Activated naive CD4-positive, alpha-beta T cell treated with anti-CD3 and anti-CD28 coated beads, Interleukin-2, amount 10 ng/mL, durations not matched to agents 7 days and 5 days (primary cell): ENCODE measurements at regions not wholly inside any gene's neighbourhood (a gene's known extent, or its start where the extent isn't known, plus 50 kb on each side); places are given as distances from the start of the nearest gene placed in this dataset.
"Not testable (repeated sequence)": the region's sequence is repeated elsewhere in the genome, so short reads cannot be mapped to it uniquely, and the experiment has no call there.

Experiments
- CTCF ChIA-PET: fragments of 350-600 bp; sonication (Branson Sonifier 250); formaldehyde crosslinking; loops from one replicate; lab custom pipeline; 2021; ENCODE audit warnings: antibody characterized with exemption; lab: Charles Lee
- DNase-seq: peaks from one replicate; pipeline ENCODE4 v3.0.0-alpha.2; 2020
- H3K27ac Mint-ChIP-seq: one replicate; pipeline ENCODE4 v1.8.0; 2021; ENCODE audit warnings: mild to moderate bottlenecking, moderate library complexity, mixed read lengths
- H3K27me3 Mint-ChIP-seq: one replicate; pipeline ENCODE4 v1.8.0; 2021; ENCODE audit warnings: mild to moderate bottlenecking, mixed read lengths
- H3K36me3 Mint-ChIP-seq: one replicate; pipeline ENCODE4 v1.8.0; 2021; ENCODE audit warnings: mixed read lengths
- H3K4me1 Mint-ChIP-seq: one replicate; pipeline ENCODE4 v1.8.0; 2021; ENCODE audit warnings: mixed read lengths
- H3K4me3 Mint-ChIP-seq: one replicate; pipeline ENCODE4 v1.8.0; 2021; ENCODE audit warnings: mild to moderate bottlenecking, moderate library complexity, mixed read lengths
- H3K9me3 Mint-ChIP-seq: one replicate; pipeline ENCODE4 v1.8.0; 2021; ENCODE audit warnings: mixed read lengths

GRCh38 chr3:192968901-192969300, 51.2 kb upstream of the MB21D2 start:
- H3K36me3 Mint-ChIP-seq, H3K4me3 Mint-ChIP-seq, H3K4me1 Mint-ChIP-seq, H3K27me3 Mint-ChIP-seq, H3K9me3 Mint-ChIP-seq, CTCF ChIA-PET, H3K27ac Mint-ChIP-seq, DNase-seq: not testable (repeated sequence)

GRCh38 chr3:192980632-192981031, 63.0 kb upstream of the MB21D2 start:
- CTCF ChIA-PET = no interaction called here
- H3K27me3 Mint-ChIP-seq = peaks cover 4% of the 10 kb centered on the region
- no peak overlapping the region for H3K4me3 Mint-ChIP-seq

DNA sequence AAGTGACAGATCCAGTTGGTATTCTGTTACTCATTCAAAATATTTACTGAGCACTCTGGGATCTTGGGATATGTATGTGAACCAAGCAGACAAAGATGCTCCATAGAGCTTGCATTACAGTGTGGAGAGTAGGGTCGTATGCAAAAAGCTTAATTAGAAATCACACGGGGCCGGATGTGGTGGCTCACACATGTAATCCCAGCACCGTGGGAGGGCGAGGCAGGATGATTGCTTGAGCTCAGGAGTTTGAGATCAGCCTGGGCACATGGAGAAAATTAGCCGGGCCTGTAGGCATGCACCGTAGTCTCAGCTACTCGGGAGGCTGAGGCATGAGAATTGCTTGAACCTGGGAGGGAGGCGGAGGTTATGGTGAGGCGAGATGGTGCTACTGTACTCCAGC, 68.7 kb upstream of the MB21D2 start:
- H3K27ac Mint-ChIP-seq = no peak overlapping the region
- no peak overlapping the region for H3K4me3 Mint-ChIP-seq
- H3K36me3 Mint-ChIP-seq = no peaks in the 10 kb centered on the region
- peaks cover 4% of the 10 kb centered on the region for H3K27me3 Mint-ChIP-seq
- DNase-seq = no peak
- no peaks in the 10 kb centered on the region for H3K4me1 Mint-ChIP-seq
- no peaks in the 10 kb centered on the region for H3K9me3 Mint-ChIP-seq
- CTCF ChIA-PET = interaction anchor here (0.6 to 0.7 kb wide), 2 partner anchors 781 to 1173 kb away, joined by 3 read pairs; no protein-coding TSS in a partner anchor

More at GRCh38 chr3:192980632-192981031, 63.0 kb upstream of the MB21D2 start:
- no peaks in the 10 kb centered on the region for H3K36me3 Mint-ChIP-seq
- no peaks in the 10 kb centered on the region for H3K9me3 Mint-ChIP-seq
- no peak overlapping the region for H3K27ac Mint-ChIP-seq
- no peaks in the 10 kb centered on the region for H3K4me1 Mint-ChIP-seq
- DNase-seq = no peak

DNA sequence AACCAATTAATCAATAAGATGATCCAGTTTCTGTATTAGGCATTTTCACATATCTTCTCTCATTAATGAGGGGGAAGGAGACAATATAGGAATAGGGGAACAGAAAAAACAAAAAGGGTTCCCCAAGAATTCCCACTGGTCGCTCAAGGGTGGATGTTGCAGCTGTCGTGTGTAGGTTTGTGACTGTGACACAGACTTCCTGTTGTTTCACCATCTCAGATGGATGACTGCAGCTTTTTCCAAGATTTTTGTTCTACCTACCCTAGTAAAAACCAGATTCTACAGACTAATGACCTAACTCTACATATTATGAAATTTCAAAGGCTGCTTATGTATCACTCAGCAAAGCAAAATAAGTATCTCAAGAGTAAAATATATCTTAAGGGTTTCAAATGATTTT, 73.7 kb upstream of the MB21D2 start:
- no peak for DNase-seq
- Mint-ChIP-seq H3K27ac (no peak overlapping the region), H3K9me3 (no peaks in the 10 kb centered on the region), H3K36me3 (no peaks in the 10 kb centered on the region), H3K4me1 (peaks cover 5% of the 10 kb centered on the region), H3K27me3 (peaks cover 3% of the 10 kb centered on the region), H3K4me3 (no peak overlapping the region)
- CTCF ChIA-PET = no interaction called here

GRCh38 chr3:192992361-192992760, 74.7 kb upstream of the MB21D2 start:
- Mint-ChIP-seq H3K27me3 (no peaks in the 10 kb centered on the region), H3K27ac (no peak overlapping the region), H3K9me3 (no peaks in the 10 kb centered on the region), H3K36me3 (no peaks in the 10 kb centered on the region), H3K4me1 (peaks cover 5% of the 10 kb centered on the region), H3K4me3 (no peak overlapping the region)
- CTCF ChIA-PET = interaction anchor here (1.2 kb wide), 1 partner anchor 48 kb away, joined by 3 read pairs; no protein-coding TSS in a partner anchor
- DNase-seq = no peak

DNA sequence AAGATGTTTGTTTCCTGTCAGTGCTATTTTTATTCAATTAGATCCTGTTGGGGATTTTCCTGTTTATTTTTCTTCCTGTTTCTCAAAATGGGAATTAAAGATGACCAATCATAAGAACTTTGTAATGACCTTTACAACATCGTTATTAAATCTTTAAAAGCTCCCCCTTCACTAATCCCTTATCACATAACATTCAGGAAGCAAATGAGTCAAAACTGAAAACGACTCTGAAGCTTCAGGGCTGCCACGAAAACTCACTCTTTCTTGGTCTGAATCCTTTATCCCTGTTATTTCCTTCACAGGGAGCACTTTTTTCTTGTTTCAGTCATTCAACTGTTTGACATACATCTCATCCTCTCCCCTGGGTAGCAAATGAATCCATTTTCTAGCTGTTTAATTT, 75.8 kb upstream of the MB21D2 start:
- CTCF ChIA-PET = interaction anchor here (1.2 kb wide), 1 partner anchor 47 kb away, joined by 3 read pairs; no protein-coding TSS in a partner anchor
- Mint-ChIP-seq H3K4me1 (peaks cover 5% of the 10 kb centered on the region), H3K4me3 (no peak overlapping the region), H3K27ac (no peak overlapping the region), H3K9me3 (no peaks in the 10 kb centered on the region), H3K36me3 (no peaks in the 10 kb centered on the region), H3K27me3 (no peaks in the 10 kb centered on the region)
- no peak for DNase-seq

- H3K27ac Mint-ChIP-seq, H3K36me3 Mint-ChIP-seq, H3K27me3 Mint-ChIP-seq, H3K9me3 Mint-ChIP-seq, DNase-seq, H3K4me3 Mint-ChIP-seq, CTCF ChIA-PET: not testable (repeated sequence)
- peaks cover 18% of the 10 kb centered on the region for H3K4me1 Mint-ChIP-seq
These were observed 83.5 kb upstream of the MB21D2 start for GRCh38 chr3:193001113-193001512.

DNA sequence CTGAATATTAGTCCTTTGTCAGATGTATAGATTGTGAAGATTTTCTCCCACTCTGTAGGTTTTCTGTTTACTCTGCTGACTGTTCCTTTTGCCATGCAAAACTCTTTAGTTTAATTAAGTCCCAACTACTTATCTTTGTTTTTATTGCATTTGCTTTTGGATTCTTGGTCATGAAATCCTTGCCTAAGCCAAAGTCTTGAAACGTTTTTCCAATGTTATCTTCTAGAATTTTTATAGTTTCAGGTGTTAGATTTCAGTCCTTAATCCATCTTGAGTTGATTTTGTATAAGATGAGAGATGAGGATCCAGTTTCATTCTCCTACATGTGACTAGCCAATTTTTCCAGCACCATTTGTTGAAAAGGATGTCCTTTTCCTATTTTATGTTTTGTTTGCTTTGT, 86.0 kb upstream of the MB21D2 start:
- H3K36me3 Mint-ChIP-seq, H3K4me3 Mint-ChIP-seq, H3K27ac Mint-ChIP-seq, DNase-seq, H3K27me3 Mint-ChIP-seq, H3K9me3 Mint-ChIP-seq: not testable (repeated sequence)
- peaks cover 22% of the 10 kb centered on the region for H3K4me1 Mint-ChIP-seq
- CTCF ChIA-PET = interaction anchor here (1.0 kb wide), 1 partner anchor 22 kb away, joined by 4 read pairs; no protein-coding TSS in a partner anchor

- Mint-ChIP-seq H3K27ac (no peak overlapping the region), H3K4me1 (peaks cover 22% of the 10 kb centered on the region), H3K4me3 (no peak overlapping the region), H3K9me3 (peaks cover 16% of the 10 kb centered on the region), H3K27me3 (no peaks in the 10 kb centered on the region), H3K36me3 (peaks cover 2% of the 10 kb centered on the region)
- CTCF ChIA-PET = no interaction called here
- DNase-seq = no peak
These were observed 91.0 kb upstream of the MB21D2 start for GRCh38 chr3:193008654-193009053.

DNA sequence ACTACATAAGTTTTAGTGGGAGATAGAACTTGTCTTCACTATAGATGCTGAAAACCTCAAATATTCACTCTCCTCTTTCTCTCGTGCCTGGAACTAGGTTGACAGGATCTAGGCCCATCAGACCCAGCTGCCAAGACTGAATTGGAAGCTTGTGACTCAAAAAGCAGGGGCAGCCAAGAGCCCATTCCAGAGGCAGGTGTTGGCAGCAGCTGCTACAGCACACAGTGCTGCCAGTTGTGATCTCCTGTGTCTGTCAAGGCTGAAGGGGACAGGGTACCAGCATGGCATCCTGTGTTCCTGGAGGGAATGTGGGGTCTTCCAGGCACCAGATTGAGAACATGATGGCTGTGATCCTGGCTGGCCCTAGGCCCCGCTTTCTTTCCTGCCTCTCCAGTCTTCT, 92.5 kb upstream of the MB21D2 start:
- Mint-ChIP-seq H3K27me3 (no peaks in the 10 kb centered on the region), H3K4me3 (no peak overlapping the region), H3K27ac (no peak overlapping the region), H3K4me1 (peaks cover 13% of the 10 kb centered on the region), H3K36me3 (peaks cover 2% of the 10 kb centered on the region), H3K9me3 (peaks cover 16% of the 10 kb centered on the region)
- no peak for DNase-seq
- CTCF ChIA-PET = interaction anchor here (1.5 kb wide), 1 partner anchor 9 kb away, joined by 3 read pairs; no protein-coding TSS in a partner anchor

GRCh38 chr3:193011958-193012357, 94.3 kb upstream of the MB21D2 start:
- Mint-ChIP-seq H3K4me1 (no peaks in the 10 kb centered on the region), H3K9me3 (peaks cover 11% of the 10 kb centered on the region)
- DNase-seq = no peak

DNA sequence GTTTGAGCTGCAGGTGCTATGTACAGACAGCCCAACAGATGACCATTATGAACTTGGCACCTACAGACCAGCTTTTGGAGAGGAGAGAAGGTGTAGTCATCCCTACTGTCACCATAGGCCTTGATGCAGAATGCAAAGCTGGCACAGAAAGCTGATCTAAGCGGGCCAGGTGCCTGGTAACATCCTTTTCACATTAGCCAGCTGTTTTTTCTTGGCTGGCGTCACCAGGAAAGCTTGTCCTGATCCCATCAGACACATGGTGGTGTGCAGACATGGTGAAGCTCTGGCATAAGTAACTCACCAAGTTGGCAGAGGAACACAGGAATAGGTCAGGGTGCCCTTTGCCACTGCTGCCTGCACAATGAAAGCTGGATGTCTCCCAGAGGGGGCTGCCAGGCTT, 97.2 kb upstream of the MB21D2 start:
- Mint-ChIP-seq H3K27me3 (peaks cover 12% of the 10 kb centered on the region), H3K4me3 (no peak overlapping the region), H3K36me3 (no peaks in the 10 kb centered on the region), H3K27ac (no peak overlapping the region), H3K9me3 (peaks cover 11% of the 10 kb centered on the region), H3K4me1 (no peaks in the 10 kb centered on the region)
- DNase-seq = no peak
- CTCF ChIA-PET = interaction anchor here (1.4 kb wide), 1 partner anchor 198 kb away, joined by 3 read pairs; no protein-coding TSS in a partner anchor

More at GRCh38 chr3:193011958-193012357, 94.3 kb upstream of the MB21D2 start:
- CTCF ChIA-PET = no interaction called here
- Mint-ChIP-seq H3K4me3 (no peak overlapping the region), H3K27ac (no peak overlapping the region), H3K36me3 (no peaks in the 10 kb centered on the region), H3K27me3 (peaks cover 6% of the 10 kb centered on the region)

DNA sequence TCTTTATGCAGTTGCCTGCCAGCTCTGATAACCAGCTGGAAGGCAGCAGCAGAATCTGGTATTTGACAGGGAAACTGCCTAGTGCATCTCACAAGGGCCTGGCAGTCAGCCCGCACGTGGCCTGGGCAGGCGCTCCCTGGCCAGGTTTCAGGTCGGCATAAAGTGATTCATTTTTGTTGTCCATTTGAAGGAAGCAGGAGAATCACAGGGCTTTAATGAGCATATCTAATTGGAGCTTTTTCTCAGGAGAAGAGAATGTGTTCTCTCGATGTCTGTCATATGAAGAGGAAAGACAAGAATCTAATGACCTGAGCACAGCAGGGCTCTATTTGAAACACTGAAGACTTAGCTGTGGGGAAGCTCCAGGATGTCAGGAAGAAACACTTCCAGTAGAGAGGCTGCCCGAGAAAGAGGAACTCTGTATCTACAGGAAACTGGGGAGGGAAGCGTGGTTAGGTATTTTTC, 98.8 kb upstream of the MB21D2 start:
- no peaks in the 10 kb centered on the region for H3K36me3 Mint-ChIP-seq
- no peaks in the 10 kb centered on the region for H3K4me1 Mint-ChIP-seq
- H3K4me3 Mint-ChIP-seq = no peak overlapping the region
- CTCF ChIA-PET = no interaction called here
- no peak overlapping the region for H3K27ac Mint-ChIP-seq
- peaks cover 15% of the 10 kb centered on the region for H3K27me3 Mint-ChIP-seq
- DNase-seq = no peak
- peaks cover 11% of the 10 kb centered on the region for H3K9me3 Mint-ChIP-seq

DNA sequence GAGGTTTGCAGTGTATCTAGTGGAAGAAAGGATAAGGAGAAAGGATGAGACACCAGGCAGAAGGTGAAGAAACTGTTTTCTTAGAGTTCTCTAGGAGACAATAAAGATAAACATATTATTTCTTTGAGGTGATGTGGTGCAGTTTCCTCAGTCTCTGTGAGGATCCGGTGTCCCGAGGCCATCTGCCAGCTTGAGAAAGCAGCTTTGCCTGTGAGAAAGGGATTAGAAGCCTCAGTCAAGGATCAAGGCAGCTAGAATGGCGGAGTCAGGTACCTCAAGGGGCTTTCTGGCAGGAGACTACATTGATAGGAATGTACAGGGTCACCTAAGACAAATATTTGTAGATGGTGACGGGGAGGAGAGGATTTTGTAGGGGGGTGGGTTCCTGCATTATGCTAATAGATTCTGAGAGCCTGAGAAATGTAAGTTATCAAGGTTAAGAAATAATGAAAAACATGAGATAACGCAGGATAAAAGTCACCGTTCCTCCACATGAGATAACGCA, 103.9 kb upstream of the MB21D2 start:
- Mint-ChIP-seq H3K9me3 (no peaks in the 10 kb centered on the region), H3K4me1 (no peaks in the 10 kb centered on the region), H3K4me3 (no peak overlapping the region), H3K27me3 (peaks cover 10% of the 10 kb centered on the region), H3K27ac (no peak overlapping the region), H3K36me3 (no peaks in the 10 kb centered on the region)
- CTCF ChIA-PET = no interaction called here
- no peak for DNase-seq

GRCh38 chr3:193023218-193023617, 105.6 kb upstream of the MB21D2 start:
- no peak overlapping the region for H3K27ac Mint-ChIP-seq
- H3K9me3 Mint-ChIP-seq = no peaks in the 10 kb centered on the region
- no peaks in the 10 kb centered on the region for H3K36me3 Mint-ChIP-seq
- DNase-seq = no peak
- no peaks in the 10 kb centered on the region for H3K4me1 Mint-ChIP-seq
- H3K4me3 Mint-ChIP-seq = no peak overlapping the region
- H3K27me3 Mint-ChIP-seq = peaks cover 13% of the 10 kb centered on the region
- CTCF ChIA-PET = interaction anchor here (1.3 kb wide), 1 partner anchor 206 kb away, joined by 5 read pairs; no protein-coding TSS in a partner anchor
